ENCODE measurements at regions not wholly inside any gene's neighbourhood (a gene's known extent, or its start where the extent isn't known, plus 50 kb on each side); places are given as distances from the start of the nearest gene placed in this dataset.
"Not testable (repeated sequence)": the region's sequence is repeated elsewhere in the genome, so short reads cannot be mapped to it uniquely, and the experiment has no call there.

- H3K27ac ChIP-seq (ENCODE audit: low read depth, low read length, poor library complexity, severe bottlenecking), result no peak overlapping the region
- no peak overlapping the region for H3K4me3 ChIP-seq (ENCODE audit: low read depth, low read length, poor library complexity, severe bottlenecking)
- TF ChIP-seq, protein P1, sequence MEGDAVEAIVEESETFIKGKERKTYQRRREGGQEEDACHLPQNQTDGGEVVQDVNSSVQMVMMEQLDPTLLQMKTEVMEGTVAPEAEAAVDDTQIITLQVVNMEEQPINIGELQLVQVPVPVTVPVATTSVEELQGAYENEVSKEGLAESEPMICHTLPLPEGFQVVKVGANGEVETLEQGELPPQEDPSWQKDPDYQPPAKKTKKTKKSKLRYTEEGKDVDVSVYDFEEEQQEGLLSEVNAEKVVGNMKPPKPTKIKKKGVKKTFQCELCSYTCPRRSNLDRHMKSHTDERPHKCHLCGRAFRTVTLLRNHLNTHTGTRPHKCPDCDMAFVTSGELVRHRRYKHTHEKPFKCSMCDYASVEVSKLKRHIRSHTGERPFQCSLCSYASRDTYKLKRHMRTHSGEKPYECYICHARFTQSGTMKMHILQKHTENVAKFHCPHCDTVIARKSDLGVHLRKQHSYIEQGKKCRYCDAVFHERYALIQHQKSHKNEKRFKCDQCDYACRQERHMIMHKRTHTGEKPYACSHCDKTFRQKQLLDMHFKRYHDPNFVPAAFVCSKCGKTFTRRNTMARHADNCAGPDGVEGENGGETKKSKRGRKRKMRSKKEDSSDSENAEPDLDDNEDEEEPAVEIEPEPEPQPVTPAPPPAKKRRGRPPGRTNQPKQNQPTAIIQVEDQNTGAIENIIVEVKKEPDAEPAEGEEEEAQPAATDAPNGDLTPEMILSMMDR (conservative IDR thresholded peaks at IDR 0.05; ENCODE audit: low read depth, low read length), result no peak
- no peak for TF ChIP-seq EZH2 (IDR thresholded peaks at IDR 0.05; ENCODE audit: borderline replicate concordance, low read depth, low read length, poor library complexity, severe bottlenecking)
- H3K9me3 ChIP-seq (ENCODE audit: low read depth, low read length, poor library complexity, severe bottlenecking), result no peaks in the 10 kb centered on the region
- H3K36me3 ChIP-seq (ENCODE audit: insufficient read depth, low read length, poor library complexity, severe bottlenecking), result no peaks in the 10 kb centered on the region
- CTCF ChIA-PET, result no interaction called here
- intact Hi-C loops (cut with micrococcal nuclease; ENCODE audit: unreplicated experiment), result no loop called here
- no TSS peak for BruUV-seq (replicated peaks)
- POLR2A ChIA-PET (ENCODE audit: low non-redundant PET), result no interaction called here
- DNase-seq (ENCODE audit: low spot score), result no peak
- peaks cover 2% of the 10 kb centered on the region for H3K27me3 ChIP-seq (replicated peaks; ENCODE audit: insufficient read depth, low read depth, low read length, poor library complexity)
- H3K4me1 ChIP-seq (ENCODE audit: insufficient read depth, low read length, poor library complexity, severe bottlenecking), result no peaks in the 10 kb centered on the region
Observed at GRCh38 chr18:60915160-60915559, 418.1 kb upstream of the CDH20 start.

GRCh38 chr18:60918862-60919261, 414.4 kb upstream of the CDH20 start:
- H3K4me1 ChIP-seq (ENCODE audit: insufficient read depth, low read length, poor library complexity, severe bottlenecking); CTCF ChIA-PET; POLR2A ChIA-PET (ENCODE audit: low non-redundant PET): not testable (repeated sequence)

GRCh38 chr18:60925892-60926291, 407.3 kb upstream of the CDH20 start:
- Histone ChIP-seq H3K4me1 (ENCODE audit: insufficient read depth, low read length, poor library complexity, severe bottlenecking) (no peaks in the 10 kb centered on the region), H3K4me3 (ENCODE audit: low read depth, low read length, poor library complexity, severe bottlenecking) (no peak overlapping the region), H3K9me3 (ENCODE audit: low read depth, low read length, poor library complexity, severe bottlenecking) (no peaks in the 10 kb centered on the region), H3K27ac (ENCODE audit: low read depth, low read length, poor library complexity, severe bottlenecking) (no peak overlapping the region), H3K36me3 (ENCODE audit: insufficient read depth, low read length, poor library complexity, severe bottlenecking) (no peaks in the 10 kb centered on the region), H3K27me3 (replicated peaks; ENCODE audit: insufficient read depth, low read depth, low read length, poor library complexity) (no peaks in the 10 kb centered on the region)
- DNase-seq (ENCODE audit: low spot score), result no peak
- ChIA-PET POLR2A (ENCODE audit: low non-redundant PET) (no interaction called here), CTCF (no interaction called here)
- no TSS peak for BruUV-seq (replicated peaks)
- TF ChIP-seq, protein P1 (conservative IDR thresholded peaks at IDR 0.05; ENCODE audit: low read depth, low read length), result no peak
- no peak for TF ChIP-seq EZH2 (IDR thresholded peaks at IDR 0.05; ENCODE audit: borderline replicate concordance, low read depth, low read length, poor library complexity, severe bottlenecking)
- intact Hi-C loops (cut with micrococcal nuclease; ENCODE audit: unreplicated experiment), result no loop called here

More at GRCh38 chr18:60918862-60919261, 414.4 kb upstream of the CDH20 start:
- intact Hi-C loops (cut with micrococcal nuclease; ENCODE audit: unreplicated experiment); H3K27ac ChIP-seq (ENCODE audit: low read depth, low read length, poor library complexity, severe bottlenecking); H3K27me3 ChIP-seq (replicated peaks; ENCODE audit: insufficient read depth, low read depth, low read length, poor library complexity); H3K36me3 ChIP-seq (ENCODE audit: insufficient read depth, low read length, poor library complexity, severe bottlenecking); BruUV-seq (replicated peaks); H3K9me3 ChIP-seq (ENCODE audit: low read depth, low read length, poor library complexity, severe bottlenecking); H3K4me3 ChIP-seq (ENCODE audit: low read depth, low read length, poor library complexity, severe bottlenecking); DNase-seq (ENCODE audit: low spot score): not testable (repeated sequence)

GRCh38 chr18:60929966-60930365, 403.3 kb upstream of the CDH20 start:
- ChIA-PET POLR2A (ENCODE audit: low non-redundant PET) (no interaction called here), CTCF (no interaction called here)
- H3K27ac ChIP-seq (ENCODE audit: low read depth, low read length, poor library complexity, severe bottlenecking), result no peak overlapping the region
- intact Hi-C loops (cut with micrococcal nuclease; ENCODE audit: unreplicated experiment), result no loop called here
- no peaks in the 10 kb centered on the region for H3K27me3 ChIP-seq (replicated peaks; ENCODE audit: insufficient read depth, low read depth, low read length, poor library complexity)
- TF ChIP-seq, protein P1 (conservative IDR thresholded peaks at IDR 0.05; ENCODE audit: low read depth, low read length), result no peak
- TF ChIP-seq EZH2 (IDR thresholded peaks at IDR 0.05; ENCODE audit: borderline replicate concordance, low read depth, low read length, poor library complexity, severe bottlenecking), result no peak
- no peak overlapping the region for H3K4me3 ChIP-seq (ENCODE audit: low read depth, low read length, poor library complexity, severe bottlenecking)
- no peak for DNase-seq (ENCODE audit: low spot score)
- no TSS peak for BruUV-seq (replicated peaks)
- H3K4me1 ChIP-seq (ENCODE audit: insufficient read depth, low read length, poor library complexity, severe bottlenecking), result no peaks in the 10 kb centered on the region
- H3K9me3 ChIP-seq (ENCODE audit: low read depth, low read length, poor library complexity, severe bottlenecking), result no peaks in the 10 kb centered on the region
- no peaks in the 10 kb centered on the region for H3K36me3 ChIP-seq (ENCODE audit: insufficient read depth, low read length, poor library complexity, severe bottlenecking)

All from A673 (cell line).